ENCODE measurements at regions not wholly inside any gene's neighbourhood (a gene's known extent, or its start where the extent isn't known, plus 50 kb on each side); places are given as distances from the start of the nearest gene placed in this dataset.

DNA sequence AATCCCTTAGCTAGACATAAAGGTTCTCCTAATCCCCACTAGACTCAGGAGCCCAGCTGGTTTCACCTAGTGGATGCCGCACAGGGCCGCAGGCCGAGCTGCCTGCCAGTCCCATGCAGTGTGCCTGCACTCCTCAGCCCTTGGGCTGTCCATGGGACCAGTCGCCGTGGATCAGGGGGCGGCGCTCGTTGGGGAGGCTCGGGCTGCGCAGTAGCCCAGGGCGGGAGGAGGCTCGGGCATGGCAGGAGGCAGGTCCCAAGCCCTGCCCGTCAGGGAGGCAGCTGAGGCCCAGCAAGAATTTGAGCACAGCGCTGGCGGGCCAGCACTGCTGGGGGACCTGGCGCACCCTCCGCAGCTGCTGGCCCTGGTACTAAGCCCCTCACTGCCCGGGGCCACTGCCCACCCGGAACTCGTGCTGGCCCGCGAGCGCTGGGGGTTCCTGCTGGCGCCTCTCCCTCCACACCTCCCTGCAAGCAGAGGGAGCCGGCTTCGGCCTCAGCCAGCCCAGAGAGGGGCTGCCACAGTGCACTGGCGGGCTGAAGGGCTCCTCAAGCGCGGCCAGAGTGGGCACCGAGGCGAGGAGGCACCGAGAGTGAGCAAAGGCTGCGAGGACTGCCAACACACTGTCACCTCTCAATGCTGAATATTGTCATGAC is 307.8 kb downstream of the C6orf118 start:
- TF ChIP-seq, protein P1, sequence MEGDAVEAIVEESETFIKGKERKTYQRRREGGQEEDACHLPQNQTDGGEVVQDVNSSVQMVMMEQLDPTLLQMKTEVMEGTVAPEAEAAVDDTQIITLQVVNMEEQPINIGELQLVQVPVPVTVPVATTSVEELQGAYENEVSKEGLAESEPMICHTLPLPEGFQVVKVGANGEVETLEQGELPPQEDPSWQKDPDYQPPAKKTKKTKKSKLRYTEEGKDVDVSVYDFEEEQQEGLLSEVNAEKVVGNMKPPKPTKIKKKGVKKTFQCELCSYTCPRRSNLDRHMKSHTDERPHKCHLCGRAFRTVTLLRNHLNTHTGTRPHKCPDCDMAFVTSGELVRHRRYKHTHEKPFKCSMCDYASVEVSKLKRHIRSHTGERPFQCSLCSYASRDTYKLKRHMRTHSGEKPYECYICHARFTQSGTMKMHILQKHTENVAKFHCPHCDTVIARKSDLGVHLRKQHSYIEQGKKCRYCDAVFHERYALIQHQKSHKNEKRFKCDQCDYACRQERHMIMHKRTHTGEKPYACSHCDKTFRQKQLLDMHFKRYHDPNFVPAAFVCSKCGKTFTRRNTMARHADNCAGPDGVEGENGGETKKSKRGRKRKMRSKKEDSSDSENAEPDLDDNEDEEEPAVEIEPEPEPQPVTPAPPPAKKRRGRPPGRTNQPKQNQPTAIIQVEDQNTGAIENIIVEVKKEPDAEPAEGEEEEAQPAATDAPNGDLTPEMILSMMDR (IDR thresholded peaks at IDR 0.05): no peak
- no peak for DNase-seq (ENCODE audit: low spot score)
- no peak overlapping the region for H3K4me3 ChIP-seq
- no peak overlapping the region for H3K27ac ChIP-seq

DNA sequence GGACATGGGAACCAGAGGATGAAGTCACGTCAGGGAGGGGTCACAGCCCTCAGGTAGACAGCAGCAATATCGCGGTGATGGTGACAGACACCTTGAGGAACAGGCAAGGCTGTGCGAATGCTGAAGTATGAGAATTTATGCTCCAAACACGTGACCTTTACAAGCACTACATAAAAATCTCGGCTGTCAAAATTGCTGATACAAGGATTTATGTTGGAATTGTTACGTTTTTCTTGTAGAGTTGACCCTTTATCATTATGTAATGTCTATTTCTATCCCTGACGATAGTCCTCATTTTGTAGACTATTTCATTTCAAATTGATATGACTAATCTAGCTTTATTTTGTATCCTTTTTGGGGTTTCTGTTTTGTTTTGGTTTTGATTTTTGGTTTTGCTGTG is 311.1 kb downstream of the C6orf118 start:
- Histone ChIP-seq H3K27ac (no peak overlapping the region), H3K4me3 (no peak overlapping the region)
- TF ChIP-seq, protein P1 (IDR thresholded peaks at IDR 0.05): no peak
- no peak for DNase-seq (ENCODE audit: low spot score)

DNA sequence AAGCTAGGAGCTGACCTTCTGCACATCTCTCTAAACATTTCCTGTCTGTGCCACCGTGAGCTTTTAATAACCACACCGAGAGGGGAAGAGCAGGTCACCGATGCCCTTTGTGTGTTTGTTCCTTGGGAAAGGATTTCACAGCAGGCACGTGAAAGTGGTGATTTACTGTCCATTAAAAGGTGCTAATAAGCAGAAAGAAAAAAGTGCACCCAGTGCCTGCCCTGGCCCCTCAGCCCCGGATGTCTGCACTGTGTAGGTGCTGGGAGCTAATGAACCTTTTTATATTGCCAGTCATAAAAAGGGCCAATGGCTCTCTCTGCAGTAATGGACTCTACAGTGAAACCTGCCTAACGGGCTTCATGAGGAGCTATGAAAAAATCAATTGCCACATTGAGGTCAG is 312.6 kb downstream of the C6orf118 start:
- no peak overlapping the region for H3K4me3 ChIP-seq
- DNase-seq (ENCODE audit: low spot score): no peak
- TF ChIP-seq, protein P1 (IDR thresholded peaks at IDR 0.05): no peak
- H3K27ac ChIP-seq: no peak overlapping the region

DNA sequence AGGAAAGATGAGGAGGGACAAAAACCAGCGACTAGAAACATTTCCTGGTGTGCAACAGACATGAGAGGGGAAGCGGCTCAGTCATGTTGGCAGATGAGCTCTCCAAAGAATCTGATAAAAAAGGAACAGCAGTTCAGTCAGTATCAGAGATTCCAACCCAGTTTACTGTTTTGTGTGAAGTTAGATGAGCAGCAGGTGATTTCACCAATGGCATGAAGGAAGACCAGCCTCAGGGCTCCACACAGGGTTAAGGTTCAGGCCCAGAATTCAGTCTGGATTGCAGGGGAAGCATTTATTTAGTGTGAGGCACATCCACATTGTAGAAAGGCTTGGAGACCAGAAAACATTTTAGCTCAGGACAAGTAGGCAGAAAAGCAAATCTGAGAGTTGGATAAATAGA is 317.8 kb downstream of the C6orf118 start:
- Histone ChIP-seq H3K27ac (no peak overlapping the region), H3K4me3 (no peak overlapping the region)
- no peak for DNase-seq (ENCODE audit: low spot score)
- TF ChIP-seq, protein P1 (IDR thresholded peaks at IDR 0.05): no peak

DNA sequence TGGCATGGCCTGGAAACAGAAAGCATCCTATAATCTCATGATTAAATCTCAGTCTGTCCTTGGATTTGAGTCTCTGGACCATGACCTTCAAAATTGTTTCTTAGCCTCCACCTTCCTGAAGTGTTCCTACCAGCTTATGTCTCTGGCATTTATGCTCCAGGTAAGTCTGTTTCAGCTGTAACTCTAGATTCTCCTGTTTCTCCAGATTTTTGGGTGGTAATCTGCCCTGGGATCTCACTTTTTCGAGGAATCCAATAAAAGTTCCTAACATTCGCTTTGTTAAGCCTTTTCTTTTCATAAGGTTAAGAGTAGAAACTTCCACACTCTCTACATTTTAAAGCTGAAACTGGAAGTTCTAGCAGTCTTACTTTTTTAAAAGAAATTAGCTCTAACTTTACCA is 318.5 kb downstream of the C6orf118 start:
- Histone ChIP-seq H3K27ac (no peak overlapping the region), H3K4me3 (no peak overlapping the region)
- TF ChIP-seq, protein P1 (IDR thresholded peaks at IDR 0.05): no peak
- DNase-seq (ENCODE audit: low spot score): no peak

DNA sequence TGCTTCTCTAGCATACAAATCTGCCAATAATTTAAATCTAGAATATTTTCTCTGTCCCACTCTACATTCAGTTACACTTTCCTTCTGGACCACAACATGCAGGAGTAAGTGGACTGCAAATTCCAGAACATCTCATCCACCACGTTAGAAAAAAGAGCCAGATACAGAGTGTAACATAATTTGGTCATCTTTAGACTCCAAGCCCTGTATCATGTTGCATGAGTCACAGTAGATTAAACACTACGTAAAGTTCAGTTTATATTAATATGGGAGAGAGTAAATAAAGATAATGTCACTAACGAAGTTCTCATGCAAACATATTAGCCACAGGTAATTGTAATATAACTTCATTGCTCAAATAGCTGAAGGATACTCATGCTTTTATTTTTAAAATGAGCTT is 327.0 kb downstream of the C6orf118 start:
- Histone ChIP-seq H3K4me3 (no peak overlapping the region), H3K27ac (no peak overlapping the region)
- TF ChIP-seq, protein P1 (IDR thresholded peaks at IDR 0.05): no peak
- no peak for DNase-seq (ENCODE audit: low spot score)

DNA sequence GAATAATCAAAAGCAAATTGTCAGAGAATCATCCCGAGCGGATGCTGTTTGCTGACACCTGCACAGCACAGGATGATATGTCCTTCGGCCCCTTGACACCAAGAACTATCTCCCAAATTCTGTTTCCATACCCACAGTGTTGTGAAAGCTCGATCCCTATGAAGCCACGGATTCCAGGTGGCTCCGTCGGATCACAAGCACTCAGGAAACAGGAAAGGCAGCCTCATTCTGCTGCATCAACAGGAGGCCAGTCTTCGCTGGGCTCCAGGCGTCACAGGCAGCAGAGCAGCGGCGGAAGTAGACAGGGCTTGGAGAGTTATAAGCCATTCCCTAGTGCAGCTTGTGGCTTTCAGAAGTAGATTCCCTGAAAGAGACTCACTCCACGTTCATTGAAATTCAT is 342.3 kb downstream of the C6orf118 start:
- TF ChIP-seq, protein P1 (IDR thresholded peaks at IDR 0.05): no peak
- no peak overlapping the region for H3K4me3 ChIP-seq
- no peak for DNase-seq (ENCODE audit: low spot score)
- H3K27ac ChIP-seq: no peak overlapping the region
